GM21360 (cell line): ENCODE measurements at regions not wholly inside any gene's neighbourhood (a gene's known extent, or its start where the extent isn't known, plus 50 kb on each side); places are given as distances from the start of the nearest gene placed in this dataset.
"Not testable (repeated sequence)": the region's sequence is repeated elsewhere in the genome, so short reads cannot be mapped to it uniquely, and the experiment has no call there.

Experiments used
- ATAC-seq: cut with Tn5 transposase; IDR thresholded peaks from one replicate; pipeline ENCODE4 v1.9.1; 2021; ENCODE audit warnings: mild to moderate bottlenecking, moderate library complexity; ENCODE audit not compliant: unreplicated experiment

- no peak for ATAC-seq
Measured at GRCh38 chr14:38045461-38045860, 162.2 kb upstream of the SSTR1 start.

DNA sequence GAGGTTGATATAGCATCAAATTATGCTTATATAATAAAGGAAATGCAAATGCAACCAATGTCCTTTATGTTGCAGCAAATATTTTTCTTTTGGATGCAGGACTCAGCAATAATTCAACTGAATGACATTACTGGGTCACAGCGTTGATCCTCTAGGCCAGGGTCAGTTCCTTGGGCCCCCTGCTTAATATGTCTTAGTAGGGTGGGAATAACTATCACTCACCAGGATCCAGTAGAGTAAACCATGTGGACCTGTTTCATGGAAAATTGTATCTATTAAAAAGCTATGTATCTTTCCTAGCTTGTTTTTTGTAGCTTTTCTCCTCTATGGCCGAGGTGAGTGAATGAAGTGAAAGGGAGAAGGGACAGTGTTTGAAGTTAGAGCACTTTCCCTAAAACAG lies 161.5 kb upstream of the SSTR1 start:
- ATAC-seq = no peak

- ATAC-seq = no peak
Measured at GRCh38 chr14:38047195-38047902, 160.4 kb upstream of the SSTR1 start.

GRCh38 chr14:38053666-38054065 lies 154.0 kb upstream of the SSTR1 start:
- no peak for ATAC-seq

DNA sequence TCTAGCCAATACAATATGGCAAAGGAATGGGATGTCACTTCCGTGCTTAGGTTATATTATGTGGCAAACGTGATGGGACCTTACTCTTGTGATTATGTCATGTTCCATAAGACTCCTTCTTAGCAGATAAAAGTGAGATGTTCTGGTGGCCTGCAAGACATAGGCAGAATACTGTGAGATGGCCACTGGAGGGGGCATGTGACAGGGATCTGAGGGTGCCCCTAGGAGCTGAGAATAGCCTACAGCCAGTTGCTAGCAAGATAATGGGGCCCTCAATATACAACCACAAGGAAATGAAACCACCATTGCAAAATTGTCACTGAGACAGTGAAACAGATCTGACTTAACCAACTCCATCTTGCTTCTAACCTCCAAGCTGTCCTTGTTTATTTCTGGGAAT lies 151.4 kb upstream of the SSTR1 start:
- ATAC-seq = no peak

GRCh38 chr14:38062223-38062622 lies 145.5 kb upstream of the SSTR1 start:
- not testable (repeated sequence) for ATAC-seq

GRCh38 chr14:38063711-38064320 lies 143.9 kb upstream of the SSTR1 start:
- no peak for ATAC-seq

- ATAC-seq = no peak
Measured at GRCh38 chr14:38065106-38065762, 142.5 kb upstream of the SSTR1 start.

GRCh38 chr14:38070061-38070588 lies 137.6 kb upstream of the SSTR1 start:
- no peak for ATAC-seq

- ATAC-seq = no peak
Measured at GRCh38 chr14:38073641-38074040, 134.1 kb upstream of the SSTR1 start.

DNA sequence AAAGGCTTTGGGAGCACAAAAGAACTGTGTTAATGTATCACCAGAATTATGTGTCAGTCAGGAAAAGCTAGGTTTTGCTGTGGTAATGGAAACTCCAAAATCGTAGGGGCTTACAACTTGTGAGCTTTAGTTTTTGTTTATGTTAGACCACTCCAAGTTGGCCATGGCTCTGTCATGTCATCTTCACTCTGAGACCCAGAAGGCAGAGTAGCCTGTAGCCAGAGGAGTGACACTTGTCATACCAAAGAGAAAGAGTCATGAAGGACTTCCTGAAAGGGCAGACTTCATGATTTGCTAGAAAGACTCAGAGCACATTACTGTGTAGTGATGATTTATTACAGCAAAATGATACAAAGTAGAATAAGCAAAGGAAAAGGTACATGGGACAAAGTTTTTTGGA lies 133.6 kb upstream of the SSTR1 start:
- ATAC-seq = no peak

GRCh38 chr14:38074754-38075153 lies 132.9 kb upstream of the SSTR1 start:
- no peak for ATAC-seq

- no peak for ATAC-seq
Measured at GRCh38 chr14:38078393-38078792, 129.3 kb upstream of the SSTR1 start.

GRCh38 chr14:38079268-38079667 lies 128.4 kb upstream of the SSTR1 start:
- no peak for ATAC-seq

GRCh38 chr14:38079886-38080285 lies 127.8 kb upstream of the SSTR1 start:
- no peak for ATAC-seq

- ATAC-seq = no peak
Measured at GRCh38 chr14:38080696-38081095, 127.0 kb upstream of the SSTR1 start.

GRCh38 chr14:38083039-38083438 lies 124.7 kb upstream of the SSTR1 start:
- ATAC-seq = no peak

DNA sequence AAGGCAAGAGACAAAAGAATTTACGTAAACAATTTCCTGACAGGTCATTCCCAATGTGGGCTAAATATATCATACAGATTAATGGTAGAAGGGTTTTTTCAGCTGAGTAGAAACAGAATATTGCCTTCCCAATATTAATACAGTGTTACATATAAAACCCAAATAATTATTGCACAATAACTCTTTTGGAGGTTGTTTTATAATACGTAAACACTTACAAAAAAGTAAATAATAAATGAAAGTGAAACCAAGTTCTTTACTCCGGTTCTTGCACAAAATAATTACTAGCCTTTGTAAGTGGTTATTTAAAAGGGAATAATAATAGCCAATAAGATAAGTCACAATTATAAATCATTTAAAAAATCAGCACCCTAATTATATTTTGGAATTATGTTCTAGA lies 118.6 kb upstream of the SSTR1 start:
- ATAC-seq = no peak

DNA sequence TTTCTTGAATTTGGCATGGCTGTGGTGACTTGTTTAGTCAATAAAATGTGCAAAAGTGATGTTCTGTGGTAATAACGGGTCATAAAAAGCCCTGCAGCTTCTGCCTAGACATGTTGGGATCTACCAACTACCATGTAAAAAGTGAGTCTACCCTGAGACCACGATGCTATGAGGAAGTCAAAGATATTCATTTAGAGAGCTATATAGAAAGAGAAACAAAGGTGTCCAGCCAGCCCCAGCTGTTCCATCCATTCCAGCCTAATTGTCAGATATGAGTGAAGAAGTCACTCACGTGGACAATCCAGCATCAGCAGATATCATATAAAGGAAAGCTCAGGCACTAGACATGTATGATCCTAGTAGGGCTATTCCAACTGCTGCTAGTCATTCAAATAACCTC lies 117.2 kb upstream of the SSTR1 start:
- no peak for ATAC-seq

- ATAC-seq = no peak
Measured at GRCh38 chr14:38098074-38098836, 109.4 kb upstream of the SSTR1 start.

GRCh38 chr14:38101679-38102078 lies 106.0 kb upstream of the SSTR1 start:
- no peak for ATAC-seq
